GM12873 (cell line): ENCODE measurements at regions not wholly inside any gene's neighbourhood (a gene's known extent, or its start where the extent isn't known, plus 50 kb on each side); places are given as distances from the start of the nearest gene placed in this dataset.

Experiments
- CTCF ChIP-seq: IDR thresholded peaks from 2 replicates; pipeline ENCODE4 v1.5.1; 2012; ENCODE audit warnings: low read depth, mild to moderate bottlenecking, moderate library complexity, low read length, control low read depth; ENCODE audit not compliant: insufficient read depth; ENCODE audit errors: missing control alignments

- no peak for TF ChIP-seq CTCF
Observed at GRCh38 chr9:38255599-38255998, 136.9 kb upstream of the ALDH1B1 start.

- no peak for TF ChIP-seq CTCF
Observed at GRCh38 chr9:38254756-38255155, 137.7 kb upstream of the ALDH1B1 start.

GRCh38 chr9:38254151-38254550 lies 138.4 kb upstream of the ALDH1B1 start:
- TF ChIP-seq CTCF = no peak

GRCh38 chr9:38253200-38253599 lies 139.3 kb upstream of the ALDH1B1 start:
- no peak for TF ChIP-seq CTCF

- no peak for TF ChIP-seq CTCF
Observed at GRCh38 chr9:38251036-38251860, 141.3 kb upstream of the ALDH1B1 start.

- TF ChIP-seq CTCF = no peak
Observed at GRCh38 chr9:38250279-38251035, 142.0 kb upstream of the ALDH1B1 start.

- TF ChIP-seq CTCF = no peak
Observed at GRCh38 chr9:38249587-38250210, 142.8 kb upstream of the ALDH1B1 start.
